K562 (cell line): ENCODE measurements at regions not wholly inside any gene's neighbourhood (a gene's known extent, or its start where the extent isn't known, plus 50 kb on each side); places are given as distances from the start of the nearest gene placed in this dataset.

ENCODE experiments used
- ATAC-seq: fragments of 200-7000 bp; cut with Tn5 transposase; 3 replicates; pipeline ENCODE4 v1.9.1; 2020; ENCODE audit warnings: moderate library complexity
- BruUV-seq: library from RNA; stranded (reverse); fragments of 400-500 nt; replicated peaks from 2 replicates; lab custom pipeline; 2021; lab: Mats Ljungman, UMichigan
- CTCF ChIA-PET: fragments of 300-600 bp; formaldehyde crosslinking; extraction: SDS; loops from one replicate; lab custom pipeline; 2021; ENCODE audit warnings: low intra/inter-chr PET ratio; lab: Yijun Ruan, JAX
- POLR2A ChIA-PET: fragments of 300-600, 350-650 bp; sonication (Branson Sonifier 250); formaldehyde crosslinking; extraction: SDS; loops from one replicate; lab custom pipeline; 2021; ENCODE audit warnings: antibody characterized with exemption, inconsistent platforms; lab: Yijun Ruan, JAX
- DNase-seq, 4 experiments: peaks; one replicate each; pipeline versions ENCODE4 v3.0.0 to v3.0.0-alpha.2; 2011 to 2018; ENCODE audit warnings: low spot score in 3 of 4, mixed read lengths in 3 of 4; ENCODE audit errors: extremely low read depth in 1 of 4
- FAIRE-seq: peaks from 2 replicates; lab custom pipeline; 2011; peaks lifted over from hg19 to GRCh38; lab: Jason Lieb, UNC
- H2AFZ ChIP-seq: 2 replicates; pipeline ENCODE4 v1.6.0; 2011; ENCODE audit warnings: low read depth, low read length, control low read depth, inconsistent platforms
- H3K27ac ChIP-seq: fragments of 200-600 bp; 3 replicates; pipeline ENCODE4 v1.8.0; 2011; ENCODE audit warnings: low read depth, mild to moderate bottlenecking, control low read depth, inconsistent platforms, low read length, moderate library complexity, mixed read lengths; ENCODE audit errors: extremely low read depth
- H3K27me3 ChIP-seq, 2 experiments: fragments of 300-600 bp in 1 of 2; 2 replicates in 1 of 2; 3 replicates in 1 of 2; pipeline versions ENCODE4 v1.6.0 to v1.8.0; 2011; ENCODE audit warnings: inconsistent platforms in 2 of 2, low read length in 2 of 2, mild to moderate bottlenecking in 1 of 2, mixed read lengths in 1 of 2, moderate library complexity in 1 of 2; ENCODE audit not compliant: control insufficient read depth in 2 of 2, insufficient read depth in 2 of 2
- H3K36me3 ChIP-seq: fragments of 300-600 bp; 3 replicates; pipeline ENCODE4 v1.8.0; 2011; ENCODE audit warnings: mild to moderate bottlenecking, low read length, inconsistent platforms; ENCODE audit not compliant: control insufficient read depth, insufficient read depth
- H3K4me1 ChIP-seq, 2 experiments: fragments of 200-600 bp in 1 of 2; replicated peaks in 1 of 2; 2 replicates in 1 of 2; 3 replicates in 1 of 2; pipeline versions ENCODE4 v1.5.1 to v1.8.0; 2011; ENCODE audit warnings: inconsistent platforms in 2 of 2, low read length in 2 of 2, mild to moderate bottlenecking in 1 of 2, mixed read lengths in 1 of 2, moderate library complexity in 1 of 2; ENCODE audit not compliant: control insufficient read depth in 2 of 2, insufficient read depth in 2 of 2
- H3K4me2 ChIP-seq: 2 replicates; pipeline ENCODE4 v1.6.1; 2011; ENCODE audit warnings: low read length, control low read depth, inconsistent platforms, mixed read lengths; ENCODE audit not compliant: insufficient read depth
- H3K4me3 ChIP-seq: fragments of 200-600 bp; sonication (generic), shearing (Covaris generic); 2 replicates; pipeline ENCODE4 v1.5.1; 2016; ENCODE audit warnings: control low read depth, inconsistent platforms
- H3K79me2 ChIP-seq: fragments of 200-600 bp; 3 replicates; pipeline ENCODE4 v1.8.0; 2011; ENCODE audit warnings: low read length, inconsistent platforms; ENCODE audit not compliant: control insufficient read depth, insufficient read depth
- H3K9ac ChIP-seq, 2 experiments: 2 replicates each; pipeline versions ENCODE4 v1.6.0 to v1.6.1; 2011; ENCODE audit warnings: low read depth in 2 of 2, low read length in 2 of 2, control low read depth in 1 of 2, inconsistent platforms in 1 of 2, mild to moderate bottlenecking in 1 of 2, mixed read lengths in 1 of 2; ENCODE audit not compliant: insufficient read depth in 1 of 2
- H3K9me1 ChIP-seq: one replicate; pipeline ENCODE4 v1.6.0; 2011; ENCODE audit warnings: inconsistent platforms, mild to moderate bottlenecking, low read length, moderate library complexity; ENCODE audit not compliant: control insufficient read depth, insufficient read depth
- H3K9me3 ChIP-seq: replicated peaks from 2 replicates; pipeline ENCODE4 v1.5.1; 2011; ENCODE audit warnings: low read depth, low read length, inconsistent platforms; ENCODE audit not compliant: control insufficient read depth, insufficient read depth
- H4K20me1 ChIP-seq: replicated peaks from 2 replicates; pipeline ENCODE4 v1.6.1; 2011; ENCODE audit warnings: low read length, inconsistent platforms, mixed read lengths; ENCODE audit not compliant: control insufficient read depth, insufficient read depth
- FOSL1 ChIP-seq: fragments of 200-800 bp; sonication (Bioruptor generic); conservative IDR thresholded peaks from 2 replicates; pipeline ENCODE4 v1.6.1; 2016; ENCODE audit warnings: missing genetic modification characterization, missing compliant biosample characterization
- GTF2E2 ChIP-seq: fragments of 200-800 bp; sonication (Bioruptor generic); IDR thresholded peaks from 2 replicates; pipeline ENCODE4 v1.6.1; 2016; ENCODE audit warnings: missing genetic modification characterization, missing compliant biosample characterization
- KDM5B ChIP-seq: fragments of 200-600 bp; sonication (generic); IDR thresholded peaks from 2 replicates; pipeline ENCODE4 v1.6.1; 2012; ENCODE audit warnings: low read depth, mild to moderate bottlenecking, moderate library complexity, low read length, control low read depth, inconsistent platforms; ENCODE audit not compliant: insufficient replicate concordance
- LCOR ChIP-seq: sonication (generic); formaldehyde crosslinking; IDR thresholded peaks from 2 replicates; pipeline ENCODE4 v1.8.0; 2022; ENCODE audit warnings: mild to moderate bottlenecking, missing genetic modification reagents
- MEIS2 ChIP-seq: fragments of 450-650 bp; IDR thresholded peaks from 2 replicates; pipeline ENCODE4 v1.6.1; 2014; ENCODE audit warnings: mild to moderate bottlenecking; ENCODE audit not compliant: partially characterized antibody
- RBM25 ChIP-seq: fragments of 200-400 bp; formaldehyde crosslinking; IDR thresholded peaks from 2 replicates; pipeline ENCODE4 v1.6.1; 2018; ENCODE audit warnings: low read length, low read depth, moderate library complexity; ENCODE audit not compliant: severe bottlenecking
- ZNF3 ChIP-seq: fragments of 250-450 bp; sonication (Bioruptor Pico); IDR thresholded peaks from 2 replicates; pipeline ENCODE4 v1.5.0; 2021; ENCODE audit warnings: mild to moderate bottlenecking, moderate library complexity
- WGBS: fragments of 100-300 bp; shearing (Covaris generic); methylation state at CpG from one replicate; pipeline ENCODE4 v1.1.6; 2016; ENCODE audit warnings: low coverage, mixed read lengths; ENCODE audit not compliant: insufficient coverage; ENCODE audit errors: missing lambda C conversion rate; 5-methylcytosine and 5-hydroxymethylcytosine counted together
- in situ Hi-C: fragments of 300-500 bp; cut with MboI; formaldehyde crosslinking; loops from 4 replicates; pipeline ENCODE4 v1.15.0; 2018; ENCODE audit warnings: inconsistent platforms, mixed read lengths
- intact Hi-C: fragments of 100-400 bp; cut with micrococcal nuclease; formaldehyde crosslinking; loops from 2 replicates; pipeline ENCODE4 v1.14.2; 2022
- TF ChIP-seq, protein P1 (sequence below), 2 experiments: fragments of 450-650 bp; formaldehyde crosslinking in 1 of 2; IDR thresholded peaks; 2 replicates each; pipeline versions ENCODE4 v1.4.0 to v1.6.1; 2014 to 2020; ENCODE audit warnings: mild to moderate bottlenecking in 2 of 2, borderline replicate concordance in 1 of 2, low read depth in 1 of 2

DNA sequence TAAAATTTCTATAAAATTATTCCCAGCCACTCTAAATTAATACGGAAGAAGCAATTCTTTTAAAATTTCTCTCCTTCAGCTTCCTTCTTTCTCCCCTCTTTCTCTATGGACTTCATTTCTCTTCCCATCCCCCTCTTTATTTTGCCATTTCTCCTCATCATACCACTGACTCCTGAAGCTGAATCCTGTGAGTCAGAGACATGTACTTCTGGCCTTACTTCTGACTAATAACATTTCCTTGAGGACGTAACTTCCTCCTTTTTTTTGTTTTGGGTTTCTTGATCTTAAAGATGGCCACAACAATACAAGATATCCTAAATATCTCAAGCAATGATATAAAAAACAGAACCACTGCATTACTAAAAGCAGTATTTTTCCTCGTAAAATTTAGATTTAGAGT lies 63.6 kb upstream of the DENND1B start:
- Histone ChIP-seq H3K27ac (peak overlapping the region; percentile 32; the same call in 1 of the 3 replicates), H3K9me3 (no peaks in the 10 kb centered on the region), H3K79me2 (no peaks in the 10 kb centered on the region), H3K4me3 (no peak overlapping the region), H3K4me1 (no peaks in the 10 kb centered on the region), H3K4me2 (no peak overlapping the region), H3K27me3 (no peaks in the 10 kb centered on the region), H2AFZ (peak overlapping the region; percentile 73), H3K9ac (no peak overlapping the region), H4K20me1 (no peaks in the 10 kb centered on the region), H3K9me1 (no peaks in the 10 kb centered on the region), H3K36me3 (no peaks in the 10 kb centered on the region)
- DNase-seq (peak in 1 of 4 experiments; percentile 24), ATAC-seq (no peak), FAIRE-seq (no peak)
- WGBS, result 53% methylated on average over 3 of the region's 3 CpGs
- intact Hi-C loops (no loop called here), in situ Hi-C loops (no loop called here)
- POLR2A ChIA-PET, result interaction anchor here (1.3 to 1.8 kb wide), 3 partner anchors 10 to 30 kb away, joined by 3 to 6 read pairs (median 3); no protein-coding TSS in a partner anchor
- BruUV-seq, result no TSS peak
- CTCF ChIA-PET, result no interaction called here
- no peak for TF ChIP-seq KDM5B
- TF ChIP-seq FOSL1 (tag), result peak; percentile 54; the same call in 1 of the 2 replicates

DNA sequence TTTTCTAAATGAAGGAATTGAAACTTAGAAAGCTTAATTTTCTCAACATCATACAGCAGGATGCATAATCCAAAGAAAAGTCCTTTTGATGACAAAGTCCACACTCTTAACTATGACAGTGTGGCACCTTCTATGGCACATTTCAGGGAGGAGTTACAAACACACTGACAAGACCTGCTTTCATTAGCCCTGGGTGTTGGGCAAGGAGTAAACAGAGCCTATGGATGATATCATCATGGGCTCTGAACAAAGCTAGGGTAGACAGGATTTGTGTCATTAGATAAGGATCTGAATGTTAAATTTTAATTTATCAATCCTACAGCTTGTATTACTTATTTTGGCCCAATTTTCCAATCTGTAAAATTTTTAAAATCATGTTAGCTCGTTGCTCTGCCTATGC lies 62.6 kb upstream of the DENND1B start:
- H3K27me3 ChIP-seq, result no peaks in the 10 kb centered on the region
- no peaks in the 10 kb centered on the region for H3K9me3 ChIP-seq
- H3K4me2 ChIP-seq, result no peak overlapping the region
- H3K9ac ChIP-seq, result no peak overlapping the region
- FAIRE-seq, result no peak
- intact Hi-C loops (no loop called here), in situ Hi-C loops (no loop called here)
- H3K79me2 ChIP-seq, result no peaks in the 10 kb centered on the region
- POLR2A ChIA-PET, result interaction anchor here (1.6 to 1.8 kb wide), 2 partner anchors 17 to 31 kb away, joined by 3 to 6 read pairs; no protein-coding TSS in a partner anchor
- H2AFZ ChIP-seq, result no peak overlapping the region
- DNase-seq, result no peak
- no peaks in the 10 kb centered on the region for H4K20me1 ChIP-seq
- no peak for ATAC-seq
- no peaks in the 10 kb centered on the region for H3K9me1 ChIP-seq
- no peaks in the 10 kb centered on the region for H3K4me1 ChIP-seq
- CTCF ChIA-PET, result no interaction called here
- no peak overlapping the region for H3K4me3 ChIP-seq
- no peak overlapping the region for H3K27ac ChIP-seq
- no peaks in the 10 kb centered on the region for H3K36me3 ChIP-seq
- no TSS peak for BruUV-seq
- 4% methylated on average over 1 of the region's 1 CpG for WGBS
- TF ChIP-seq RBM25 (no peak), ZNF3 (CRISPR knock-in tag) (no peak), LCOR (CRISPR knock-in tag) (no peak), MEIS2 (no peak), GTF2E2 (no peak)
- TF ChIP-seq, protein P1, sequence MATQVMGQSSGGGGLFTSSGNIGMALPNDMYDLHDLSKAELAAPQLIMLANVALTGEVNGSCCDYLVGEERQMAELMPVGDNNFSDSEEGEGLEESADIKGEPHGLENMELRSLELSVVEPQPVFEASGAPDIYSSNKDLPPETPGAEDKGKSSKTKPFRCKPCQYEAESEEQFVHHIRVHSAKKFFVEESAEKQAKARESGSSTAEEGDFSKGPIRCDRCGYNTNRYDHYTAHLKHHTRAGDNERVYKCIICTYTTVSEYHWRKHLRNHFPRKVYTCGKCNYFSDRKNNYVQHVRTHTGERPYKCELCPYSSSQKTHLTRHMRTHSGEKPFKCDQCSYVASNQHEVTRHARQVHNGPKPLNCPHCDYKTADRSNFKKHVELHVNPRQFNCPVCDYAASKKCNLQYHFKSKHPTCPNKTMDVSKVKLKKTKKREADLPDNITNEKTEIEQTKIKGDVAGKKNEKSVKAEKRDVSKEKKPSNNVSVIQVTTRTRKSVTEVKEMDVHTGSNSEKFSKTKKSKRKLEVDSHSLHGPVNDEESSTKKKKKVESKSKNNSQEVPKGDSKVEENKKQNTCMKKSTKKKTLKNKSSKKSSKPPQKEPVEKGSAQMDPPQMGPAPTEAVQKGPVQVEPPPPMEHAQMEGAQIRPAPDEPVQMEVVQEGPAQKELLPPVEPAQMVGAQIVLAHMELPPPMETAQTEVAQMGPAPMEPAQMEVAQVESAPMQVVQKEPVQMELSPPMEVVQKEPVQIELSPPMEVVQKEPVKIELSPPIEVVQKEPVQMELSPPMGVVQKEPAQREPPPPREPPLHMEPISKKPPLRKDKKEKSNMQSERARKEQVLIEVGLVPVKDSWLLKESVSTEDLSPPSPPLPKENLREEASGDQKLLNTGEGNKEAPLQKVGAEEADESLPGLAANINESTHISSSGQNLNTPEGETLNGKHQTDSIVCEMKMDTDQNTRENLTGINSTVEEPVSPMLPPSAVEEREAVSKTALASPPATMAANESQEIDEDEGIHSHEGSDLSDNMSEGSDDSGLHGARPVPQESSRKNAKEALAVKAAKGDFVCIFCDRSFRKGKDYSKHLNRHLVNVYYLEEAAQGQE (IDR thresholded peaks at IDR 0.05; ENCODE audit: borderline replicate concordance), result no peak
- TF ChIP-seq, protein P1 (CRISPR knock-in tag; IDR thresholded peaks at IDR 0.05; ENCODE audit: low read depth), result no peak
